Loucy (cell line): ENCODE measurements at regions not wholly inside any gene's neighbourhood (a gene's known extent, or its start where the extent isn't known, plus 50 kb on each side); places are given as distances from the start of the nearest gene placed in this dataset.

Experiments
- H2AFZ ChIP-seq: fragments of 200-600 bp; sonication (generic); 2 replicates; pipeline ENCODE4 v1.6.0; 2016; ENCODE audit warnings: antibody characterized with exemption, mild to moderate bottlenecking, low read length, moderate library complexity
- H3F3A ChIP-seq: fragments of 200-600 bp; 2 replicates; pipeline ENCODE4 v1.6.0; 2016; ENCODE audit warnings: antibody characterized with exemption, low read depth, mild to moderate bottlenecking
- H3K27me3 ChIP-seq: fragments of 200-600 bp; sonication (generic); 2 replicates; pipeline ENCODE4 v1.6.1; 2014; ENCODE audit warnings: low read length, mild to moderate bottlenecking; ENCODE audit not compliant: insufficient read depth, poor library complexity, severe bottlenecking
- H3K36me3 ChIP-seq: fragments of 200-600 bp; sonication (generic); 2 replicates; pipeline ENCODE4 v1.6.1; 2016; ENCODE audit warnings: low read length; ENCODE audit not compliant: insufficient read depth
- H3K4me1 ChIP-seq: fragments of 200-600 bp; sonication (generic); 2 replicates; pipeline ENCODE4 v1.5.1; 2014; ENCODE audit warnings: low read length, mild to moderate bottlenecking; ENCODE audit not compliant: insufficient read depth, poor library complexity, severe bottlenecking
- H3K4me2 ChIP-seq: fragments of 200-600 bp; sonication (generic); 2 replicates; pipeline ENCODE4 v1.6.0; 2014; ENCODE audit warnings: antibody characterized with exemption, low read length, low read depth, mild to moderate bottlenecking; ENCODE audit not compliant: poor library complexity, severe bottlenecking
- H3K4me3 ChIP-seq: fragments of 200-600 bp; sonication (generic); 2 replicates; pipeline ENCODE4 v1.5.1; 2014; ENCODE audit warnings: low read length, mild to moderate bottlenecking, mixed read lengths; ENCODE audit not compliant: poor library complexity, severe bottlenecking
- H3K79me2 ChIP-seq: fragments of 200-600 bp; sonication (generic); 2 replicates; pipeline ENCODE4 v1.6.1; 2014; ENCODE audit warnings: low read length; ENCODE audit not compliant: insufficient read depth
- H3K9ac ChIP-seq: fragments of 200-600 bp; sonication (generic); 2 replicates; pipeline ENCODE4 v1.6.0; 2014; ENCODE audit warnings: mild to moderate bottlenecking, low read depth, low read length, moderate library complexity; ENCODE audit not compliant: poor library complexity, severe bottlenecking
- H3K9me2 ChIP-seq: fragments of 200-600 bp; sonication (generic); replicated peaks from 2 replicates; pipeline ENCODE4 v1.6.1; 2016; ENCODE audit warnings: low read depth, low read length, mixed read lengths
- H3K9me3 ChIP-seq: fragments of 200-600 bp; sonication (generic); 2 replicates; pipeline ENCODE4 v1.6.1; 2014; ENCODE audit warnings: mild to moderate bottlenecking, antibody characterized with exemption, low read length, low read depth; ENCODE audit not compliant: insufficient read depth
- H4K20me1 ChIP-seq: fragments of 200-600 bp; sonication (generic); 2 replicates; pipeline ENCODE4 v1.6.0; 2014; ENCODE audit warnings: antibody characterized with exemption, low read length, mild to moderate bottlenecking; ENCODE audit not compliant: insufficient read depth, poor library complexity, severe bottlenecking
- EZH2phosphoT487 ChIP-seq: fragments of 200-600 bp; IDR thresholded peaks from 2 replicates; pipeline ENCODE4 v1.6.1; 2018; ENCODE audit warnings: antibody characterized with exemption, mild to moderate bottlenecking, moderate library complexity, borderline replicate concordance
- TF ChIP-seq, protein P1 (sequence below): fragments of 200-600 bp; sonication (generic); conservative IDR thresholded peaks from 2 replicates; pipeline ENCODE4 v1.5.1; 2014; ENCODE audit warnings: mild to moderate bottlenecking, antibody characterized with exemption, low read length

DNA sequence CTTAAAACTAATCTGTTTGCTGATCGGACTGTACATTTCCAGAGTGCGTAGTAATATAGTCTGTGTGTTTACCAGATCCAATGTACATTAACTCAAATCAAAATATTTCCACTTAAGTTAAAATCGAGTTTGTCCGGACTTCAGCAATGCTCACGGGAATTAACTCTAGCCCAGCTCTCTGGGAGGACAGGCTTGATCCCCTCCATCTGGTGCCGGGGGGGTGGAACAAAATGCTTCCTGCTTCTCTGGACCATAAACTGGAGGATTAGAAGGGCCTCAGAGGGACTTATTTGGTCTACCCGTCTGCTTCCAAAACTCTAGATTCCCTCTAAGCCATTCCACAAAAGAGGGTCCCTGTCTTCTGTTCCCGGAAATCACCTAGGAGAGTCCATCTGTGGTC, 511.2 kb downstream of the BUD13 start:
- TF ChIP-seq, protein P1, sequence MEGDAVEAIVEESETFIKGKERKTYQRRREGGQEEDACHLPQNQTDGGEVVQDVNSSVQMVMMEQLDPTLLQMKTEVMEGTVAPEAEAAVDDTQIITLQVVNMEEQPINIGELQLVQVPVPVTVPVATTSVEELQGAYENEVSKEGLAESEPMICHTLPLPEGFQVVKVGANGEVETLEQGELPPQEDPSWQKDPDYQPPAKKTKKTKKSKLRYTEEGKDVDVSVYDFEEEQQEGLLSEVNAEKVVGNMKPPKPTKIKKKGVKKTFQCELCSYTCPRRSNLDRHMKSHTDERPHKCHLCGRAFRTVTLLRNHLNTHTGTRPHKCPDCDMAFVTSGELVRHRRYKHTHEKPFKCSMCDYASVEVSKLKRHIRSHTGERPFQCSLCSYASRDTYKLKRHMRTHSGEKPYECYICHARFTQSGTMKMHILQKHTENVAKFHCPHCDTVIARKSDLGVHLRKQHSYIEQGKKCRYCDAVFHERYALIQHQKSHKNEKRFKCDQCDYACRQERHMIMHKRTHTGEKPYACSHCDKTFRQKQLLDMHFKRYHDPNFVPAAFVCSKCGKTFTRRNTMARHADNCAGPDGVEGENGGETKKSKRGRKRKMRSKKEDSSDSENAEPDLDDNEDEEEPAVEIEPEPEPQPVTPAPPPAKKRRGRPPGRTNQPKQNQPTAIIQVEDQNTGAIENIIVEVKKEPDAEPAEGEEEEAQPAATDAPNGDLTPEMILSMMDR: no peak
- no peak for TF ChIP-seq EZH2phosphoT487
- no peaks in the 10 kb centered on the region for H3K79me2 ChIP-seq
- no peaks in the 10 kb centered on the region for H4K20me1 ChIP-seq
- no peaks in the 10 kb centered on the region for H3K9me2 ChIP-seq
- no peak overlapping the region for H3K4me2 ChIP-seq
- no peaks in the 10 kb centered on the region for H3F3A ChIP-seq
- H3K9ac ChIP-seq: no peak overlapping the region
- H3K4me1 ChIP-seq: no peaks in the 10 kb centered on the region
- H3K4me3 ChIP-seq: no peak overlapping the region
- H3K27me3 ChIP-seq: no peaks in the 10 kb centered on the region
- no peaks in the 10 kb centered on the region for H3K36me3 ChIP-seq
- no peaks in the 10 kb centered on the region for H3K9me3 ChIP-seq
- H2AFZ ChIP-seq: no peak overlapping the region

DNA sequence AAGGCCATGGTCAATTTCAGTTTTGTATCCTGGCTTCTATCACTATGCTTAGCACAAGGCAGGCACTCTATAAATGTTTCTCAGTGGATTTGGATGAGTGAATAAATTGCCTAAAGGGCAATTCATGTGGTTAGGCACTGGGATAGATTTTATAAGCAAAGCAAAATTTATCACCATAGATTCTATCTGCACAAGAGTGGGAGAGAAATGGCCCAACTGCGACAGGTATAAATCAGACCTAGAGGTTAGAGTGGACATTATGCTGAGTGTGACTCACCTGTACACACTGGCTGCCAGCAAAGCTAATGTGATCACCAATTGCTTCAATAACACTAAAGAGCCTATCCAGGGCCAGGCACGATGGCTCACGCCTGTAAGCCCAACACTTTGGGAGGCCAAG, 514.0 kb downstream of the BUD13 start:
- no peak overlapping the region for H3K4me2 ChIP-seq
- no peak overlapping the region for H3K4me3 ChIP-seq
- no peaks in the 10 kb centered on the region for H3K9me3 ChIP-seq
- no peak overlapping the region for H2AFZ ChIP-seq
- no peaks in the 10 kb centered on the region for H3K36me3 ChIP-seq
- no peaks in the 10 kb centered on the region for H3K27me3 ChIP-seq
- no peaks in the 10 kb centered on the region for H3K9me2 ChIP-seq
- H3K79me2 ChIP-seq: no peaks in the 10 kb centered on the region
- no peaks in the 10 kb centered on the region for H3K4me1 ChIP-seq
- no peaks in the 10 kb centered on the region for H3F3A ChIP-seq
- H3K9ac ChIP-seq: no peak overlapping the region
- no peak for TF ChIP-seq EZH2phosphoT487
- TF ChIP-seq, protein P1: no peak
- no peaks in the 10 kb centered on the region for H4K20me1 ChIP-seq

DNA sequence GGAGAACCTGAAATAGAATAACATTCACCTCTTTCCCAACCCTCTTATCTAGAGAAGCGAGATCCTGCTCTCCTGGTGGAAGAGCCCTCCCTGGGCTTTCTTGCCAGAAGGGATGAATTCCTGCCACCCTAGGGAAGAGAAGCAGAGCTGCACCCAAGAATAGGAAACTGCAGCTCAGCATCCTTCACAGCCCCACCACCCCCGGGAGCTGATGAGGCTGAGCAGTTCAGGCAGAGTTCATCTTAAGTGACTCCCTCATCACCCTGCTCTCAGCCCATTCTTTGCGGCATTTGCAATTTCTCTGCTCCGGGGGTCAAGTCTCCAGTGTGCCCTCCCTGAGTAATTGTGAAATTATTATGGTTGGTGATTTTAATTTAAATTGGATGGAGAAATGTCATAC, 514.9 kb downstream of the BUD13 start:
- TF ChIP-seq EZH2phosphoT487: no peak
- TF ChIP-seq, protein P1: no peak
- no peak overlapping the region for H3K4me3 ChIP-seq
- no peaks in the 10 kb centered on the region for H4K20me1 ChIP-seq

More for the DNA sequence above, 514.9 kb downstream of the BUD13 start:
- Histone ChIP-seq H3K36me3 (no peaks in the 10 kb centered on the region), H3K27me3 (no peaks in the 10 kb centered on the region), H2AFZ (no peak overlapping the region), H3F3A (no peaks in the 10 kb centered on the region), H3K9me3 (no peaks in the 10 kb centered on the region), H3K9me2 (no peaks in the 10 kb centered on the region), H3K4me1 (no peaks in the 10 kb centered on the region), H3K4me2 (no peak overlapping the region), H3K9ac (no peak overlapping the region), H3K79me2 (no peaks in the 10 kb centered on the region)
